GM23338 (cell line): ENCODE measurements at regions not wholly inside any gene's neighbourhood (a gene's known extent, or its start where the extent isn't known, plus 50 kb on each side); places are given as distances from the start of the nearest gene placed in this dataset.
"Not testable (repeated sequence)": the region's sequence is repeated elsewhere in the genome, so short reads cannot be mapped to it uniquely, and the experiment has no call there.

Source experiments
- CTCF ChIP-seq, 2 experiments: fragments of 200-600 bp in 1 of 2; sonication (generic) in 1 of 2; conservative IDR thresholded peaks; 2 replicates each; pipeline versions ENCODE4 v1.5.1 to v1.6.1; 2016 to 2017; ENCODE audit warnings: antibody characterized with exemption in 2 of 2, low read depth in 2 of 2, mild to moderate bottlenecking in 2 of 2, moderate library complexity in 1 of 2
- ETS1 ChIP-seq: IDR thresholded peaks from 2 replicates; pipeline ENCODE4 v1.6.1; 2016; ENCODE audit warnings: antibody characterized with exemption
- EZH2 ChIP-seq: fragments of 200-600 bp; sonication (generic); IDR thresholded peaks from one replicate; pipeline ENCODE4 v1.8.0; 2017; ENCODE audit warnings: antibody characterized with exemption, mild to moderate bottlenecking, low read depth; ENCODE audit not compliant: unreplicated experiment
- EZH2phosphoT487 ChIP-seq: fragments of 200-600 bp; sonication (generic); IDR thresholded peaks from one replicate; pipeline ENCODE4 v1.8.1; 2018; ENCODE audit warnings: antibody characterized with exemption; ENCODE audit not compliant: unreplicated experiment
- NANOG ChIP-seq: IDR thresholded peaks from 2 replicates; pipeline ENCODE4 v1.6.1; 2016; ENCODE audit warnings: antibody characterized with exemption, borderline replicate concordance
- POLR2AphosphoS5 ChIP-seq: IDR thresholded peaks from 2 replicates; pipeline ENCODE4 v1.6.1; 2016; ENCODE audit warnings: antibody characterized with exemption, low read depth
- REST ChIP-seq: IDR thresholded peaks from one replicate; pipeline ENCODE4 v1.6.1; 2018; ENCODE audit warnings: antibody characterized with exemption; ENCODE audit not compliant: unreplicated experiment
- ZNF114 ChIP-seq: fragments of 250-450 bp; sonication (Bioruptor Pico); IDR thresholded peaks from 2 replicates; pipeline ENCODE4 v1.5.0; 2020; ENCODE audit warnings: mild to moderate bottlenecking, moderate library complexity
- ZNF331 ChIP-seq: fragments of 250-450 bp; sonication (Bioruptor Pico); IDR thresholded peaks from 2 replicates; pipeline ENCODE4 v1.5.0; 2020; ENCODE audit warnings: low read depth, mild to moderate bottlenecking, moderate library complexity

GRCh38 chr13:16158016-16158415 lies 3023.6 kb downstream of the TUBA3C start:
- TF ChIP-seq POLR2AphosphoS5; ZNF114 (CRISPR knock-in tag); CTCF (conservative IDR thresholded peaks at IDR 0.05; ENCODE audit: low read depth in 2 of 2); ETS1; EZH2phosphoT487; EZH2; ZNF331 (CRISPR knock-in tag); REST; NANOG: not testable (repeated sequence)
